HepG2 (cell line): ENCODE measurements at regions not wholly inside any gene's neighbourhood (a gene's known extent, or its start where the extent isn't known, plus 50 kb on each side); places are given as distances from the start of the nearest gene placed in this dataset.

Experiments used
- BCL6 ChIP-seq: IDR thresholded peaks from 2 replicates; pipeline ENCODE4 v1.6.1; 2016; ENCODE audit warnings: missing genetic modification reagents, missing compliant biosample characterization
- GATAD2A ChIP-seq: IDR thresholded peaks from 2 replicates; pipeline ENCODE4 v1.6.1; 2016
- IRF2 ChIP-seq: IDR thresholded peaks from 2 replicates; pipeline ENCODE4 v1.6.1; 2018; ENCODE audit warnings: missing genetic modification reagents, missing compliant biosample characterization
- KLF6 ChIP-seq: IDR thresholded peaks from 2 replicates; pipeline ENCODE4 v1.8.0; 2016; ENCODE audit warnings: missing biosample characterization, missing genetic modification reagents
- TAF1 ChIP-seq: sonication (generic); formaldehyde crosslinking; IDR thresholded peaks from 2 replicates; pipeline ENCODE4 v1.4.0; 2020; ENCODE audit warnings: missing genetic modification reagents
- TARDBP ChIP-seq: sonication (generic); formaldehyde crosslinking; IDR thresholded peaks from 2 replicates; pipeline ENCODE4 v1.8.0; 2022; ENCODE audit warnings: mild to moderate bottlenecking, missing genetic modification reagents
- YY1 ChIP-seq: IDR thresholded peaks from 2 replicates; pipeline ENCODE4 v1.6.1; 2011; ENCODE audit warnings: low read length, low read depth, moderate library complexity, mild to moderate bottlenecking; ENCODE audit not compliant: insufficient read depth, insufficient replicate concordance
- ZNF136 ChIP-seq: sonication (generic); formaldehyde crosslinking; IDR thresholded peaks from 2 replicates; pipeline ENCODE4 v1.8.1; 2022; ENCODE audit warnings: low read depth, mild to moderate bottlenecking, moderate library complexity, missing genetic modification reagents
- ZNF670 ChIP-seq: sonication (generic); formaldehyde crosslinking; IDR thresholded peaks from 2 replicates; pipeline ENCODE4 v1.8.0; 2022; ENCODE audit warnings: mild to moderate bottlenecking, missing genetic modification reagents, borderline replicate concordance
- ZNF724P ChIP-seq: sonication (generic); formaldehyde crosslinking; IDR thresholded peaks from 2 replicates; pipeline ENCODE4 v1.8.0; 2022; ENCODE audit warnings: missing genetic modification reagents, borderline replicate concordance
- TF ChIP-seq, protein P1 (sequence below): sonication (generic); formaldehyde crosslinking; IDR thresholded peaks from 2 replicates; pipeline ENCODE4 v1.4.0; 2020; ENCODE audit warnings: mild to moderate bottlenecking, missing genetic modification reagents
- TF ChIP-seq, protein P2 (sequence below): sonication (generic); formaldehyde crosslinking; IDR thresholded peaks from 2 replicates; pipeline ENCODE4 v1.5.0; 2020; ENCODE audit warnings: mild to moderate bottlenecking, missing genetic modification reagents, moderate library complexity
- TF ChIP-seq, protein P3 (sequence below), 2 experiments: IDR thresholded peaks; 2 replicates each; pipeline ENCODE4 v1.6.1; 2011 to 2012; ENCODE audit warnings: low read length in 2 of 2, borderline replicate concordance in 1 of 2, low read depth in 1 of 2, mild to moderate bottlenecking in 1 of 2, moderate library complexity in 1 of 2
- TF ChIP-seq, protein P4 (sequence below): IDR thresholded peaks from 2 replicates; pipeline ENCODE4 v1.6.1; 2016; ENCODE audit warnings: missing genetic modification reagents, missing compliant biosample characterization

DNA sequence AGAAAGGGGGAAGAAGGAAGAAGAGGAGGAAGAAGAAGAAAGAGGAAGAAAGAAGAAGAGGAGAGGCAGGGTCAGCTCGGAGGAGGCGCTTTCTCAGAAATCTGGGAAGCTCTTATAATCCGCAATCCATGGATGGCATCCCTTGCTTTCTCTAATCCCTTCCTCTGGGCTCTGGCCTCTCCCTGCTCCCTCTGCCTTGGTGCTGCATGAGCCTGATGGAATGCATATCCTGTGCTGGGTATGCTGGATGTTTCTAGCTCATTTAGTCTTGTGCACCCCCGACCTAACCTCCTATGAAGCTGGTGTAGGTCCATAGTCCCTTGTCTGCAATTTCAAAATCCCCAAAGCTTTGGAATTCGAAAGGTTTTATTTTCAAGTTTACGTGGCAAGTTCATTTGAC lies 94.2 kb upstream of the MYL2 start:
- TF ChIP-seq ZNF724P (CRISPR knock-in tag) (no peak), ZNF136 (CRISPR knock-in tag) (no peak), BCL6 (CRISPR knock-in tag) (no peak), KLF6 (no peak), YY1 (no peak), TAF1 (CRISPR knock-in tag) (no peak), GATAD2A (CRISPR knock-in tag) (no peak), IRF2 (CRISPR knock-in tag) (no peak), ZNF670 (no peak), TARDBP (CRISPR knock-in tag) (no peak)
- TF ChIP-seq, protein P1, sequence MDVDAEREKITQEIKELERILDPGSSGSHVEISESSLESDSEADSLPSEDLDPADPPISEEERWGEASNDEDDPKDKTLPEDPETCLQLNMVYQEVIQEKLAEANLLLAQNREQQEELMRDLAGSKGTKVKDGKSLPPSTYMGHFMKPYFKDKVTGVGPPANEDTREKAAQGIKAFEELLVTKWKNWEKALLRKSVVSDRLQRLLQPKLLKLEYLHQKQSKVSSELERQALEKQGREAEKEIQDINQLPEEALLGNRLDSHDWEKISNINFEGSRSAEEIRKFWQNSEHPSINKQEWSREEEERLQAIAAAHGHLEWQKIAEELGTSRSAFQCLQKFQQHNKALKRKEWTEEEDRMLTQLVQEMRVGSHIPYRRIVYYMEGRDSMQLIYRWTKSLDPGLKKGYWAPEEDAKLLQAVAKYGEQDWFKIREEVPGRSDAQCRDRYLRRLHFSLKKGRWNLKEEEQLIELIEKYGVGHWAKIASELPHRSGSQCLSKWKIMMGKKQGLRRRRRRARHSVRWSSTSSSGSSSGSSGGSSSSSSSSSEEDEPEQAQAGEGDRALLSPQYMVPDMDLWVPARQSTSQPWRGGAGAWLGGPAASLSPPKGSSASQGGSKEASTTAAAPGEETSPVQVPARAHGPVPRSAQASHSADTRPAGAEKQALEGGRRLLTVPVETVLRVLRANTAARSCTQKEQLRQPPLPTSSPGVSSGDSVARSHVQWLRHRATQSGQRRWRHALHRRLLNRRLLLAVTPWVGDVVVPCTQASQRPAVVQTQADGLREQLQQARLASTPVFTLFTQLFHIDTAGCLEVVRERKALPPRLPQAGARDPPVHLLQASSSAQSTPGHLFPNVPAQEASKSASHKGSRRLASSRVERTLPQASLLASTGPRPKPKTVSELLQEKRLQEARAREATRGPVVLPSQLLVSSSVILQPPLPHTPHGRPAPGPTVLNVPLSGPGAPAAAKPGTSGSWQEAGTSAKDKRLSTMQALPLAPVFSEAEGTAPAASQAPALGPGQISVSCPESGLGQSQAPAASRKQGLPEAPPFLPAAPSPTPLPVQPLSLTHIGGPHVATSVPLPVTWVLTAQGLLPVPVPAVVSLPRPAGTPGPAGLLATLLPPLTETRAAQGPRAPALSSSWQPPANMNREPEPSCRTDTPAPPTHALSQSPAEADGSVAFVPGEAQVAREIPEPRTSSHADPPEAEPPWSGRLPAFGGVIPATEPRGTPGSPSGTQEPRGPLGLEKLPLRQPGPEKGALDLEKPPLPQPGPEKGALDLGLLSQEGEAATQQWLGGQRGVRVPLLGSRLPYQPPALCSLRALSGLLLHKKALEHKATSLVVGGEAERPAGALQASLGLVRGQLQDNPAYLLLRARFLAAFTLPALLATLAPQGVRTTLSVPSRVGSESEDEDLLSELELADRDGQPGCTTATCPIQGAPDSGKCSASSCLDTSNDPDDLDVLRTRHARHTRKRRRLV (CRISPR knock-in tag), result no peak
- TF ChIP-seq, protein P2, sequence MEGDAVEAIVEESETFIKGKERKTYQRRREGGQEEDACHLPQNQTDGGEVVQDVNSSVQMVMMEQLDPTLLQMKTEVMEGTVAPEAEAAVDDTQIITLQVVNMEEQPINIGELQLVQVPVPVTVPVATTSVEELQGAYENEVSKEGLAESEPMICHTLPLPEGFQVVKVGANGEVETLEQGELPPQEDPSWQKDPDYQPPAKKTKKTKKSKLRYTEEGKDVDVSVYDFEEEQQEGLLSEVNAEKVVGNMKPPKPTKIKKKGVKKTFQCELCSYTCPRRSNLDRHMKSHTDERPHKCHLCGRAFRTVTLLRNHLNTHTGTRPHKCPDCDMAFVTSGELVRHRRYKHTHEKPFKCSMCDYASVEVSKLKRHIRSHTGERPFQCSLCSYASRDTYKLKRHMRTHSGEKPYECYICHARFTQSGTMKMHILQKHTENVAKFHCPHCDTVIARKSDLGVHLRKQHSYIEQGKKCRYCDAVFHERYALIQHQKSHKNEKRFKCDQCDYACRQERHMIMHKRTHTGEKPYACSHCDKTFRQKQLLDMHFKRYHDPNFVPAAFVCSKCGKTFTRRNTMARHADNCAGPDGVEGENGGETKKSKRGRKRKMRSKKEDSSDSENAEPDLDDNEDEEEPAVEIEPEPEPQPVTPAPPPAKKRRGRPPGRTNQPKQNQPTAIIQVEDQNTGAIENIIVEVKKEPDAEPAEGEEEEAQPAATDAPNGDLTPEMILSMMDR (CRISPR knock-in tag), result no peak
- TF ChIP-seq, protein P3, sequence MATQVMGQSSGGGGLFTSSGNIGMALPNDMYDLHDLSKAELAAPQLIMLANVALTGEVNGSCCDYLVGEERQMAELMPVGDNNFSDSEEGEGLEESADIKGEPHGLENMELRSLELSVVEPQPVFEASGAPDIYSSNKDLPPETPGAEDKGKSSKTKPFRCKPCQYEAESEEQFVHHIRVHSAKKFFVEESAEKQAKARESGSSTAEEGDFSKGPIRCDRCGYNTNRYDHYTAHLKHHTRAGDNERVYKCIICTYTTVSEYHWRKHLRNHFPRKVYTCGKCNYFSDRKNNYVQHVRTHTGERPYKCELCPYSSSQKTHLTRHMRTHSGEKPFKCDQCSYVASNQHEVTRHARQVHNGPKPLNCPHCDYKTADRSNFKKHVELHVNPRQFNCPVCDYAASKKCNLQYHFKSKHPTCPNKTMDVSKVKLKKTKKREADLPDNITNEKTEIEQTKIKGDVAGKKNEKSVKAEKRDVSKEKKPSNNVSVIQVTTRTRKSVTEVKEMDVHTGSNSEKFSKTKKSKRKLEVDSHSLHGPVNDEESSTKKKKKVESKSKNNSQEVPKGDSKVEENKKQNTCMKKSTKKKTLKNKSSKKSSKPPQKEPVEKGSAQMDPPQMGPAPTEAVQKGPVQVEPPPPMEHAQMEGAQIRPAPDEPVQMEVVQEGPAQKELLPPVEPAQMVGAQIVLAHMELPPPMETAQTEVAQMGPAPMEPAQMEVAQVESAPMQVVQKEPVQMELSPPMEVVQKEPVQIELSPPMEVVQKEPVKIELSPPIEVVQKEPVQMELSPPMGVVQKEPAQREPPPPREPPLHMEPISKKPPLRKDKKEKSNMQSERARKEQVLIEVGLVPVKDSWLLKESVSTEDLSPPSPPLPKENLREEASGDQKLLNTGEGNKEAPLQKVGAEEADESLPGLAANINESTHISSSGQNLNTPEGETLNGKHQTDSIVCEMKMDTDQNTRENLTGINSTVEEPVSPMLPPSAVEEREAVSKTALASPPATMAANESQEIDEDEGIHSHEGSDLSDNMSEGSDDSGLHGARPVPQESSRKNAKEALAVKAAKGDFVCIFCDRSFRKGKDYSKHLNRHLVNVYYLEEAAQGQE (IDR thresholded peaks at IDR 0.05; ENCODE audit: borderline replicate concordance in 1 of 2, low read depth in 1 of 2, low read length in 2 of 2), result no peak
- TF ChIP-seq, protein P4, sequence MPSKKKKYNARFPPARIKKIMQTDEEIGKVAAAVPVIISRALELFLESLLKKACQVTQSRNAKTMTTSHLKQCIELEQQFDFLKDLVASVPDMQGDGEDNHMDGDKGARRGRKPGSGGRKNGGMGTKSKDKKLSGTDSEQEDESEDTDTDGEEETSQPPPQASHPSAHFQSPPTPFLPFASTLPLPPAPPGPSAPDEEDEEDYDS (CRISPR knock-in tag), result no peak
